GM23248 (cell line): ENCODE measurements at regions not wholly inside any gene's neighbourhood (a gene's known extent, or its start where the extent isn't known, plus 50 kb on each side); places are given as distances from the start of the nearest gene placed in this dataset.

Experiments
- DNase-seq: peaks from one replicate; pipeline ENCODE4 v3.0.0-alpha.2; 2015
- H2AFZ ChIP-seq: fragments of 200-600 bp; sonication (generic); 2 replicates; pipeline ENCODE4 v1.6.1; 2016; ENCODE audit warnings: antibody characterized with exemption
- H3F3A ChIP-seq: fragments of 200-600 bp; sonication (generic); 2 replicates; pipeline ENCODE4 v1.6.1; 2016; ENCODE audit warnings: mild to moderate bottlenecking, antibody characterized with exemption, mixed run types; ENCODE audit not compliant: insufficient read depth
- H3K27ac ChIP-seq: fragments of 200-600 bp; sonication (generic); 2 replicates; pipeline ENCODE4 v1.5.1; 2016; ENCODE audit warnings: mild to moderate bottlenecking
- H3K27me3 ChIP-seq: fragments of 200-600 bp; sonication (generic); replicated peaks from 2 replicates; pipeline ENCODE4 v1.6.1; 2016; ENCODE audit warnings: mild to moderate bottlenecking; ENCODE audit not compliant: insufficient read depth
- H3K36me3 ChIP-seq: fragments of 200-600 bp; sonication (generic); 2 replicates; pipeline ENCODE4 v1.6.1; 2016; ENCODE audit warnings: low read depth, mild to moderate bottlenecking
- H3K4me1 ChIP-seq: fragments of 200-600 bp; sonication (generic); 2 replicates; pipeline ENCODE4 v1.6.1; 2016; ENCODE audit warnings: mild to moderate bottlenecking; ENCODE audit not compliant: insufficient read depth
- H3K4me2 ChIP-seq: fragments of 200-600 bp; sonication (generic); one replicate; pipeline ENCODE4 v1.6.1; 2016; ENCODE audit warnings: mild to moderate bottlenecking; ENCODE audit not compliant: unreplicated experiment
- H3K4me3 ChIP-seq: fragments of 200-600 bp; sonication (generic); 2 replicates; pipeline ENCODE4 v1.5.1; 2016; ENCODE audit warnings: mild to moderate bottlenecking
- H3K79me2 ChIP-seq: fragments of 200-600 bp; sonication (generic); 2 replicates; pipeline ENCODE4 v1.6.1; 2016; ENCODE audit warnings: mild to moderate bottlenecking; ENCODE audit not compliant: insufficient read depth
- H3K9ac ChIP-seq: fragments of 200-600 bp; sonication (generic); 2 replicates; pipeline ENCODE4 v1.6.1; 2016; ENCODE audit warnings: mild to moderate bottlenecking
- H3K9me2 ChIP-seq: fragments of 200-600 bp; sonication (generic); 2 replicates; pipeline ENCODE4 v1.6.1; 2016; ENCODE audit warnings: mixed run types, mild to moderate bottlenecking, moderate library complexity; ENCODE audit not compliant: insufficient read depth
- H3K9me3 ChIP-seq: fragments of 200-600 bp; sonication (generic); one replicate; pipeline ENCODE4 v1.6.1; 2017; ENCODE audit warnings: low read depth
- H4K20me1 ChIP-seq: fragments of 200-600 bp; sonication (generic); 2 replicates; pipeline ENCODE4 v1.6.0; 2016; ENCODE audit not compliant: insufficient read depth
- EZH2 ChIP-seq: fragments of 200-600 bp; sonication (generic); IDR thresholded peaks from 2 replicates; pipeline ENCODE4 v1.6.1; 2018; ENCODE audit warnings: antibody characterized with exemption, mild to moderate bottlenecking; ENCODE audit not compliant: insufficient read depth, poor library complexity, severe bottlenecking
- EZH2phosphoT487 ChIP-seq: fragments of 200-600 bp; sonication (generic); IDR thresholded peaks from 2 replicates; pipeline ENCODE4 v1.6.1; 2018; ENCODE audit warnings: antibody characterized with exemption, moderate library complexity, mild to moderate bottlenecking, low read depth; ENCODE audit not compliant: insufficient read depth
- WGBS, 2 experiments: methylation state at CpG; one replicate each; pipeline ENCODE4 v1.1.6; 2015 to 2017; ENCODE audit warnings: low lambda C conversion rate in 2 of 2, low coverage in 1 of 2; ENCODE audit errors: missing lambda C conversion rate in 2 of 2; 5-methylcytosine and 5-hydroxymethylcytosine counted together
- in situ Hi-C: fragments of 300-500 bp; cut with MboI; formaldehyde crosslinking; loops from 2 replicates; pipeline ENCODE4 v1.15.0; 2020

GRCh38 chr2:155310589-155310988 is 612.1 kb downstream of the KCNJ3 start:
- Histone ChIP-seq H3K4me3 (no peak overlapping the region), H3K9me3 (no peaks in the 10 kb centered on the region), H3K9me2 (no peaks in the 10 kb centered on the region), H3K27me3 (no peaks in the 10 kb centered on the region), H3K4me1 (no peaks in the 10 kb centered on the region), H4K20me1 (no peaks in the 10 kb centered on the region), H3K36me3 (no peaks in the 10 kb centered on the region), H3F3A (no peaks in the 10 kb centered on the region), H3K79me2 (no peaks in the 10 kb centered on the region), H3K27ac (no peak overlapping the region), H2AFZ (no peak overlapping the region), H3K4me2 (no peak overlapping the region), H3K9ac (no peak overlapping the region)
- WGBS, 2 experiments, result 9 to 11% methylated on average over 3 of the region's 3 CpGs
- no peak for TF ChIP-seq EZH2
- TF ChIP-seq EZH2phosphoT487, result no peak
- in situ Hi-C loops, result no loop called here
- peak; percentile 55 for DNase-seq

- H2AFZ ChIP-seq, result no peak overlapping the region
- H3F3A ChIP-seq, result no peaks in the 10 kb centered on the region
- no peaks in the 10 kb centered on the region for H4K20me1 ChIP-seq
- H3K4me3 ChIP-seq, result no peak overlapping the region
- H3K4me2 ChIP-seq, result no peak overlapping the region
- no peak overlapping the region for H3K27ac ChIP-seq
- no peaks in the 10 kb centered on the region for H3K36me3 ChIP-seq
- DNase-seq, result no peak
- no peaks in the 10 kb centered on the region for H3K9me2 ChIP-seq
- no peaks in the 10 kb centered on the region for H3K27me3 ChIP-seq
- H3K9ac ChIP-seq, result no peak overlapping the region
- no peaks in the 10 kb centered on the region for H3K4me1 ChIP-seq
- TF ChIP-seq EZH2phosphoT487 (no peak), EZH2 (no peak)
- H3K79me2 ChIP-seq, result no peaks in the 10 kb centered on the region
- 55 to 62% methylated on average over 1 of the region's 1 CpG for WGBS, 2 experiments
- in situ Hi-C loops, result no loop called here
- H3K9me3 ChIP-seq, result no peaks in the 10 kb centered on the region
Measured at GRCh38 chr2:155309483-155309882, 611.0 kb downstream of the KCNJ3 start.

GRCh38 chr2:155308367-155309009 is 610.0 kb downstream of the KCNJ3 start:
- TF ChIP-seq EZH2phosphoT487, result no peak
- TF ChIP-seq EZH2, result no peak
- H3K36me3 ChIP-seq, result no peaks in the 10 kb centered on the region
- H3K4me2 ChIP-seq, result no peak overlapping the region
- 48 to 52% methylated on average over 1 of the region's 1 CpG for whole genome bisulfite sequencing, 2 experiments
- no peaks in the 10 kb centered on the region for H3K9me2 ChIP-seq
- no peaks in the 10 kb centered on the region for H4K20me1 ChIP-seq
- no peaks in the 10 kb centered on the region for H3F3A ChIP-seq
- DNase-seq, result no peak
- no peaks in the 10 kb centered on the region for H3K9me3 ChIP-seq
- no peaks in the 10 kb centered on the region for H3K4me1 ChIP-seq
- no peak overlapping the region for H3K9ac ChIP-seq
- H3K79me2 ChIP-seq, result no peaks in the 10 kb centered on the region
- no peak overlapping the region for H2AFZ ChIP-seq
- H3K4me3 ChIP-seq, result no peak overlapping the region
- in situ Hi-C loops, result no loop called here
- no peak overlapping the region for H3K27ac ChIP-seq
- no peaks in the 10 kb centered on the region for H3K27me3 ChIP-seq

GRCh38 chr2:155301221-155301620 is 602.7 kb downstream of the KCNJ3 start:
- Histone ChIP-seq H3K4me1 (no peaks in the 10 kb centered on the region), H3K9me2 (no peaks in the 10 kb centered on the region), H3K79me2 (no peaks in the 10 kb centered on the region), H3K9ac (no peak overlapping the region), H3K36me3 (no peaks in the 10 kb centered on the region), H3K27me3 (no peaks in the 10 kb centered on the region), H3K4me3 (no peak overlapping the region), H4K20me1 (no peaks in the 10 kb centered on the region), H3K9me3 (no peaks in the 10 kb centered on the region), H3K4me2 (no peak overlapping the region), H3K27ac (no peak overlapping the region), H3F3A (no peaks in the 10 kb centered on the region), H2AFZ (no peak overlapping the region)
- DNase-seq, result no peak
- TF ChIP-seq EZH2, result no peak
- TF ChIP-seq EZH2phosphoT487, result no peak
- in situ Hi-C loops, result no loop called here

- no peaks in the 10 kb centered on the region for H3K27me3 ChIP-seq
- H4K20me1 ChIP-seq, result no peaks in the 10 kb centered on the region
- no peak overlapping the region for H2AFZ ChIP-seq
- no peak for DNase-seq
- 53 to 54% methylated on average over 1 of the region's 1 CpG for WGBS, 2 experiments
- no peaks in the 10 kb centered on the region for H3F3A ChIP-seq
- H3K79me2 ChIP-seq, result no peaks in the 10 kb centered on the region
- no peaks in the 10 kb centered on the region for H3K36me3 ChIP-seq
- H3K4me1 ChIP-seq, result no peaks in the 10 kb centered on the region
- no peaks in the 10 kb centered on the region for H3K9me3 ChIP-seq
- TF ChIP-seq EZH2phosphoT487 (no peak), EZH2 (no peak)
- no peak overlapping the region for H3K9ac ChIP-seq
- H3K27ac ChIP-seq, result no peak overlapping the region
- in situ Hi-C loops, result no loop called here
- H3K9me2 ChIP-seq, result no peaks in the 10 kb centered on the region
- no peak overlapping the region for H3K4me3 ChIP-seq
- H3K4me2 ChIP-seq, result no peak overlapping the region
Measured at GRCh38 chr2:155298001-155298400, 599.5 kb downstream of the KCNJ3 start.
